T47D (cell line): ENCODE measurements at regions not wholly inside any gene's neighbourhood (a gene's known extent, or its start where the extent isn't known, plus 50 kb on each side); places are given as distances from the start of the nearest gene placed in this dataset.
A peak's percentile ranks its signal among the peaks of the same experiment; 100 is the strongest.

Experiments
- DNase-seq, 2 experiments: peaks; one replicate each; pipeline versions ENCODE4 v3.0.0 to v3.0.0-alpha.2; 2011 to 2012; ENCODE audit warnings: low read depth in 1 of 2, low spot score in 1 of 2
- JUND ChIP-seq: IDR thresholded peaks from 2 replicates; pipeline ENCODE4 v1.6.1; 2012; ENCODE audit warnings: low read depth
- in situ Hi-C: cut with HindIII; loops from 2 replicates; pipeline ENCODE4 v1.10.0; 2016; ENCODE audit warnings: low sequenced_read_pairs, low pct_unique_long_range_greater_than_20kb

DNA sequence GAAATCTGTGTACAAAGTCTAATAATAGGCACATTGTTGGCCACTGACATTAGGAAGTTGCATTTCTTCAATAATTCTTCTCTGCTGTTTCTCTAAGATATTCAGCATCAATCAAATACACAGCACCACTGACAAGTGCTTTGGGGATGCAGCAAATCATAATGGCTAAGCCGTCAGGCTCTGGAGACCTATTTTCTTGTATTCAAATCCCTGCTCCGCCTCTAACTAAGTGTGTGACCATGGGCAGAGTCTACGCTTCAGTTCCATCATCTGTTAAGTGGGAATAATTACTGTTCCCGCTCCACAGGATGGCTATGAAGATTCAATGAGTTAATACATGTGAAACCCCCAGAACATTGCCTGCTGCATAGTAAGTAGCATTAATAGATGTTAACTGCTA lies 176.9 kb downstream of the ADGRL4 start:
- no peak for DNase-seq
- no peak for TF ChIP-seq JUND
- in situ Hi-C loops, result no loop called here

DNA sequence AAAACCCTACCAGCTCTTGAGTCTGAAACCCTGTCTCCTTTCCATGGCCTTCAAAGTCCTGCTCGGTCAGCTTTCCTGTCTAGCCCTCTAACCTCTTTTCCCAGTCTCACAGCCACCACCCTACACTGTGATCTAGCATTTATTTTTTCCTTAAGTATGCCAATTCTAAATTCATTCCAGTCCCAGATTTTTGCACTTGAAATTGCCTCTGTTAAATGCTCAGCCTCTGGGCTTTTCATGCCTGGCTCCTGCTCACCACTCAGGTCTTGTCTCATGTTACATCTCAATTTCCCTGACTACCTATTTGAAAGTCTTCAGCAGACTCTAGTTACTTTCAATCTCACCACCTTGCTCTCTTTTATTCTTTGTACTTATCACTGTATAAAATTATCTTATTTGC lies 176.2 kb downstream of the ADGRL4 start:
- no peak for DNase-seq
- TF ChIP-seq JUND, result no peak
- in situ Hi-C loops, result no loop called here

GRCh38 chr1:78831731-78832360 lies 174.7 kb downstream of the ADGRL4 start:
- no peak for DNase-seq
- no peak for TF ChIP-seq JUND
- in situ Hi-C loops, result no loop called here

GRCh38 chr1:78833491-78833890 lies 173.0 kb downstream of the ADGRL4 start:
- in situ Hi-C loops, result no loop called here
- DNase-seq, result peak in 1 of 2 experiments; percentile 9
- TF ChIP-seq JUND, result no peak

DNA sequence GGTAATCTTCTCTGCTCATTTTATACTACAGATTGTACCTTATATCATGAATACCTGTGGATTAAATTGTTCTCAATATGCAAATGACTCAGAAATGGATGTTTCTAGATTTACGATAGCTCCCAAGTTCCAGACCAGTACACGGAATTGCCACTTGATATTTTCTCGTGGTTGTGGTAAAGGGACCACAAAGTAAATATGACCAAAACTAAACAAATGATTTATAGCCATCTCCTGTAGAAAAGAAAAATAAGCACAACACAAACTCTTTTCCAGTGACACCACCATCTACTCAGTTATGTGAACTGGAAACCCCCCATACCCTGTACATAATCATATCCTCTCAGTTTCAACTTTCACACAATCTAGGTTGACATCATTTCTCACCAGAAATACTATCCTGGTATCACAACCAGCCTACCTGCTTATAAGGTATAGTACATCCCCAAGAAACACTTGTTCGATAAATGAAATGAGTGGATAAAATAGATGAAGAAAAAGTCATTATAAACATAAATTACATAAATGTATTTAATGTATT lies 172.3 kb downstream of the ADGRL4 start:
- in situ Hi-C loops, result no loop called here
- TF ChIP-seq JUND, result no peak
- DNase-seq, result no peak

DNA sequence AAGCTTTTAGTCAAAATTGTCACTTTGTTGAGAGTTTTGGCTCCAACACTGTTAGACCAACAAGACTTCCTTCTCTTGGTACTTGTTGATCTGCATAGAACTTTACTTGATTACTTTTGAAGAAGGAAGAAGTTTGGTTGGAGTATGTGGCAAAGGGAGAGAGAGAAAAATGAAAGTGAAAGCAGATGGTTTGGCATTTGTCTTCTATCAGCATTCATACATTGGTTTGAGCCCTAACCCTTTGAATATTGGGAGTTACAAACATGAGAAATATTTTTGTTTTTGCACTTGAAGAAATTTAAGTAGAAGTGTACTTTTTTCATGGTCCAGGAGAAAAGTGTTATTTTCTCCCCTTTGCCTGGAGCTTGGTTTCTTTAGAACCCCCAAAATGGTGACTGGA lies 169.8 kb downstream of the ADGRL4 start:
- DNase-seq, result no peak
- in situ Hi-C loops, result no loop called here
- TF ChIP-seq JUND, result no peak

DNA sequence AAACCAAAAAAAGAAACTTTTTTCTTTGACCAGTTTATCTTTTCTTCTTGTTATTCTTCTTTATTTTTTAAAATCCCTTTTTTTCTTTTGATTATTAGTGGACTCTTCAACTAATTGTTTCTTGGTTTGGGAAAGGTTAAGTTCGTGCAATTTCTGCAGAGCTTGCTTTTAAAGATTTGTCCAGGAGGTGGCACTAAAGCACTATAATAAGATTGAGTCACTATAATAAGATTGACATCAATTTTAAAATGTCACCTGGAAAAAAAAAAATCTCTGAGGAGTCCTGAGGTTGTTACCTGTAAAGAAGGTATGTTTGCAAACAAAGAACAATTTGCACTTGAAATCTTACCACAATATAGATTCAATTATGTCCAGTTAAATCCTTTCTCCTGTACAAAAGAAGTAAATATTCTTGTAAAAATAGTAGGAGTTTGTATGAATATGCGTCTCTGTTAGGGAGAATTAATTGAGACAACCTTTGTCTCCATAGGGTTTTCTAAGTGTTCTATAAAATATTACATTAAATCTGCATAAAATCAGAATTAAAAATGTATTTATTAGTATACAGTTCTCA lies 166.7 kb downstream of the ADGRL4 start:
- DNase-seq, result peak; percentile 23 to 63
- TF ChIP-seq JUND, result no peak
- in situ Hi-C loops, result no loop called here
